ENCODE measurements at regions not wholly inside any gene's neighbourhood (a gene's known extent, or its start where the extent isn't known, plus 50 kb on each side); places are given as distances from the start of the nearest gene placed in this dataset.
A peak's percentile ranks its signal among the peaks of the same experiment; 100 is the strongest.

DNA sequence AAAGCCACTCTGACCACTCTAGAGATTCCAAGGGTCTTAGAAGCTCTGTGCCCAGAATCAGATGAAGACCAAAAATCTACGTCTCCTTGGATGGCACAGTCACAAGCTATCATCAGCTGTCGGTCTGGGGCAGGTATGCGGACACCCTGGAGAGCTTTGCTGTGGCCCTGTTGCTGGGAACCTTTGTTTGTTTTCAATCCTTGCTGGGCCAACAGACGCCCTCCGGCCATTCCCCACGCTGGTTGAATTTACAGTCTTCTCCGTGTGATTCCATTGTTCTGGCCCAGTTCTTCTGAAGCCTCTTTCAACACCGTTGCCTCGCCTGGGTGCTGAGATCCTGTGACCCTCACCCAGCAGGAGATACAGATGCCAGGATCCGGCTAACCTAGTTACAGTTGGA, 149.4 kb upstream of the PFKP start:
- H3K27ac Mint-ChIP-seq, result peak overlapping the region in 2 of 3 experiments; percentile 73 to 93; a peak in 3 of 7 replicates
- Histone ChIP-seq H3K14ac (ENCODE audit: insufficient read depth, low read length) (no peak overlapping the region), H3K4me2 (ENCODE audit: insufficient read depth, insufficient read length, low read length) (no peak overlapping the region), H4K8ac (replicated peaks; ENCODE audit: insufficient read length, low read depth, low read length) (no peak overlapping the region), H2BK12ac (ENCODE audit: insufficient read length, low read depth, low read length) (no peak overlapping the region), H2BK120ac (ENCODE audit: low read depth, low read length, poor library complexity, severe bottlenecking) (no peak overlapping the region), H4K91ac (ENCODE audit: insufficient read length, low read depth, low read length) (no peak overlapping the region), H3K79me2 (ENCODE audit: insufficient read depth, low read length) (no peaks in the 10 kb centered on the region), H3K4ac (ENCODE audit: low read depth, low read length) (no peak overlapping the region), H3K4me1 (ENCODE audit: insufficient read depth, low read length) (no peaks in the 10 kb centered on the region), H2BK15ac (ENCODE audit: low read depth, low read length) (no peak overlapping the region), H2BK20ac (ENCODE audit: low read depth, low read length, poor library complexity, severe bottlenecking) (no peak overlapping the region), H4K5ac (ENCODE audit: insufficient read length, low read depth, low read length) (no peak overlapping the region), H2AFZ (ENCODE audit: low read length) (no peak overlapping the region), H3K18ac (ENCODE audit: insufficient read length, low read depth, low read length) (no peak overlapping the region), H3K23ac (ENCODE audit: insufficient read length, low read depth, low read length) (no peak overlapping the region), H3K27ac (ENCODE audit: insufficient read length, low read depth, low read length) (no peak overlapping the region), H2AK5ac (ENCODE audit: insufficient read length, low read length) (no peak overlapping the region), H3K9ac (ENCODE audit: extremely low read depth, insufficient read length, low read length) (no peak overlapping the region), H4K20me1 (ENCODE audit: control insufficient read depth, insufficient read depth, insufficient read length) (no peaks in the 10 kb centered on the region), H3K79me1 (ENCODE audit: insufficient read depth, low read depth, low read length, poor library complexity, severe bottlenecking) (no peaks in the 10 kb centered on the region), H3K27me3 (ENCODE audit: insufficient read depth, low read length) (no peaks in the 10 kb centered on the region), H3K23me2 (ENCODE audit: insufficient read length, low read depth, low read length, poor library complexity, severe bottlenecking) (no peaks in the 10 kb centered on the region), H3K56ac (ENCODE audit: insufficient read length, low read depth, low read length) (no peak overlapping the region), H2BK5ac (ENCODE audit: insufficient read length, low read length) (no peak overlapping the region), H3T11ph (ENCODE audit: low read length) (no peak overlapping the region), H3K9me3 (ENCODE audit: control insufficient read depth, low read depth, low read length) (no peaks in the 10 kb centered on the region)
- peaks cover 27 to 29% of the 10 kb centered on the region in 2 experiments for H3K4me1 Mint-ChIP-seq
- no peak for DNase-seq
- H3K4me3 Mint-ChIP-seq, result no peak overlapping the region
- TF ChIP-seq, protein P1, sequence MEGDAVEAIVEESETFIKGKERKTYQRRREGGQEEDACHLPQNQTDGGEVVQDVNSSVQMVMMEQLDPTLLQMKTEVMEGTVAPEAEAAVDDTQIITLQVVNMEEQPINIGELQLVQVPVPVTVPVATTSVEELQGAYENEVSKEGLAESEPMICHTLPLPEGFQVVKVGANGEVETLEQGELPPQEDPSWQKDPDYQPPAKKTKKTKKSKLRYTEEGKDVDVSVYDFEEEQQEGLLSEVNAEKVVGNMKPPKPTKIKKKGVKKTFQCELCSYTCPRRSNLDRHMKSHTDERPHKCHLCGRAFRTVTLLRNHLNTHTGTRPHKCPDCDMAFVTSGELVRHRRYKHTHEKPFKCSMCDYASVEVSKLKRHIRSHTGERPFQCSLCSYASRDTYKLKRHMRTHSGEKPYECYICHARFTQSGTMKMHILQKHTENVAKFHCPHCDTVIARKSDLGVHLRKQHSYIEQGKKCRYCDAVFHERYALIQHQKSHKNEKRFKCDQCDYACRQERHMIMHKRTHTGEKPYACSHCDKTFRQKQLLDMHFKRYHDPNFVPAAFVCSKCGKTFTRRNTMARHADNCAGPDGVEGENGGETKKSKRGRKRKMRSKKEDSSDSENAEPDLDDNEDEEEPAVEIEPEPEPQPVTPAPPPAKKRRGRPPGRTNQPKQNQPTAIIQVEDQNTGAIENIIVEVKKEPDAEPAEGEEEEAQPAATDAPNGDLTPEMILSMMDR (conservative IDR thresholded peaks at IDR 0.05), result no peak
- H3K36me3 Mint-ChIP-seq (ENCODE audit: insufficient read depth in 1 of 3, low read depth in 3 of 3), result peaks cover 0 to 9% (median 0%) of the 10 kb centered on the region in 3 experiments; a peak in 2 of 7 replicates
- H3K27me3 Mint-ChIP-seq (ENCODE audit: low read depth), result no peaks in the 10 kb centered on the region; the same call in 1 of the 2 replicates
- no CpG with 5 or more reads among the region's 10 CpGs for WGBS (ENCODE audit: extremely low coverage, insufficient read length, low lambda C conversion rate)
- H3K9me3 Mint-ChIP-seq, result peaks cover 4 to 7% of the 10 kb centered on the region in 2 experiments; a peak in 3 of 5 replicates
